GM13976 (cell line): ENCODE measurements at regions not wholly inside any gene's neighbourhood (a gene's known extent, or its start where the extent isn't known, plus 50 kb on each side); places are given as distances from the start of the nearest gene placed in this dataset.
A peak's percentile ranks its signal among the peaks of the same experiment; 100 is the strongest.
"Not testable (repeated sequence)": the region's sequence is repeated elsewhere in the genome, so short reads cannot be mapped to it uniquely, and the experiment has no call there.

Source experiments
- DNase-seq: peaks from one replicate; pipeline ENCODE4 v3.0.0; 2012; ENCODE audit warnings: low spot score
- CTCF ChIP-seq: IDR thresholded peaks from 2 replicates; pipeline ENCODE4 v1.5.1; 2012; ENCODE audit warnings: borderline replicate concordance, mild to moderate bottlenecking; ENCODE audit not compliant: insufficient read depth; ENCODE audit errors: extremely low read depth, missing control alignments, control extremely low read depth
- in situ Hi-C: fragments of 300-500 bp; cut with MboI; formaldehyde crosslinking; loops from one replicate; pipeline ENCODE4 v1.12.0; 2022; ENCODE audit warnings: low sequenced_read_pairs, mixed read lengths, inconsistent platforms; ENCODE audit not compliant: unreplicated experiment

GRCh38 chr17:68097161-68097805 lies 61.7 kb downstream of the KPNA2 start:
- no peak for TF ChIP-seq CTCF
- DNase-seq: no peak
- in situ Hi-C loops: no loop called here

- in situ Hi-C loops, DNase-seq: not testable (repeated sequence)
Observed at GRCh38 chr17:68099341-68099753, 63.8 kb downstream of the KPNA2 start.

- in situ Hi-C loops: no loop called here
- TF ChIP-seq CTCF: no peak
Observed at GRCh38 chr17:68100000-68100641, 64.6 kb downstream of the KPNA2 start.

GRCh38 chr17:68101075-68101986 lies 65.8 kb downstream of the KPNA2 start:
- in situ Hi-C loops: no loop called here
- no peak for TF ChIP-seq CTCF

More at GRCh38 chr17:68100000-68100641, 64.6 kb downstream of the KPNA2 start:
- no peak for DNase-seq

GRCh38 chr17:68101987-68102314 lies 66.4 kb downstream of the KPNA2 start:
- in situ Hi-C loops: no loop called here
- no peak for TF ChIP-seq CTCF
- DNase-seq: no peak

More at GRCh38 chr17:68101075-68101986, 65.8 kb downstream of the KPNA2 start:
- peak; percentile 90 for DNase-seq

- no peak for TF ChIP-seq CTCF
- in situ Hi-C loops: no loop called here
- DNase-seq: peak; percentile 26
Observed at GRCh38 chr17:68102318-68102758, 66.8 kb downstream of the KPNA2 start.

- TF ChIP-seq CTCF: no peak
- in situ Hi-C loops: no loop called here
- DNase-seq: no peak
Observed at GRCh38 chr17:68103148-68103547, 67.6 kb downstream of the KPNA2 start.
